IMR-90 (cell line): ENCODE measurements at regions not wholly inside any gene's neighbourhood (a gene's known extent, or its start where the extent isn't known, plus 50 kb on each side); places are given as distances from the start of the nearest gene placed in this dataset.

Experiments used
- ATAC-seq: fragments of 200-7000 bp; cut with Tn5 transposase; 2 replicates; pipeline ENCODE4 v1.9.1; 2020; ENCODE audit warnings: low read depth, mild to moderate bottlenecking, moderate library complexity
- BruUV-seq: library from RNA; stranded (reverse); fragments of 400-500 nt; replicated peaks from 2 replicates; lab custom pipeline; 2021; lab: Mats Ljungman, UMichigan
- CTCF ChIA-PET: fragments of 300-600 bp; formaldehyde crosslinking; extraction: SDS; loops from one replicate; lab custom pipeline; 2021; ENCODE audit warnings: antibody characterized with exemption; lab: Yijun Ruan, JAX
- POLR2A ChIA-PET: fragments of 300-600 bp; sonication (Branson Sonifier 250); formaldehyde crosslinking; loops from one replicate; lab custom pipeline; 2022; ENCODE audit warnings: antibody characterized with exemption; ENCODE audit not compliant: unreplicated experiment; lab: Charles Lee
- DNase-seq: peaks from one replicate; pipeline ENCODE4 v3.0.0; 2013
- H2AFZ ChIP-seq: replicated peaks from 2 replicates; pipeline ENCODE3; 2013; ENCODE audit warnings: low read length, mild to moderate bottlenecking; ENCODE audit not compliant: poor library complexity
- H2AK5ac ChIP-seq: 2 replicates; pipeline ENCODE4 v1.6.1; 2013; ENCODE audit warnings: low read depth, low read length, inconsistent platforms
- H2AK9ac ChIP-seq: replicated peaks from 2 replicates; pipeline ENCODE3; 2013; ENCODE audit warnings: mild to moderate bottlenecking, low read depth, low read length, moderate library complexity; ENCODE audit not compliant: poor library complexity
- H2BK120ac ChIP-seq: 2 replicates; pipeline ENCODE4 v1.6.1; 2013; ENCODE audit warnings: low read depth, low read length, inconsistent platforms
- H2BK15ac ChIP-seq: 3 replicates; pipeline ENCODE4 v1.6.1; 2013; ENCODE audit warnings: low read depth, low read length, inconsistent platforms
- H2BK20ac ChIP-seq: 2 replicates; pipeline ENCODE4 v1.6.1; 2013; ENCODE audit warnings: low read depth, mild to moderate bottlenecking, inconsistent platforms, low read length, moderate library complexity
- H2BK5ac ChIP-seq: 2 replicates; pipeline ENCODE4 v1.6.1; 2013; ENCODE audit warnings: mild to moderate bottlenecking, low read depth, low read length, inconsistent platforms; ENCODE audit not compliant: poor library complexity, severe bottlenecking
- H3K14ac ChIP-seq: replicated peaks from 2 replicates; pipeline ENCODE4 v1.6.1; 2013; ENCODE audit warnings: low read depth, low read length, inconsistent platforms
- H3K18ac ChIP-seq: 2 replicates; pipeline ENCODE4 v1.6.1; 2013; ENCODE audit warnings: low read depth, low read length, control low read depth
- H3K23ac ChIP-seq: 2 replicates; pipeline ENCODE4 v1.6.1; 2013; ENCODE audit warnings: low read depth, low read length, inconsistent platforms
- H3K27ac ChIP-seq: 2 replicates; pipeline ENCODE4 v1.5.1; 2013; ENCODE audit warnings: mild to moderate bottlenecking, control low read depth, low read length; ENCODE audit not compliant: insufficient read depth
- H3K27me3 ChIP-seq: 2 replicates; pipeline ENCODE4 v1.6.1; 2013; ENCODE audit warnings: low read length; ENCODE audit not compliant: control insufficient read depth, insufficient read depth
- H3K36me3 ChIP-seq: 2 replicates; pipeline ENCODE4 v1.6.1; 2013; ENCODE audit warnings: low read length, mixed read lengths; ENCODE audit not compliant: control insufficient read depth, insufficient read depth
- H3K4ac ChIP-seq: 2 replicates; pipeline ENCODE4 v1.6.1; 2013; ENCODE audit warnings: low read depth, low read length, inconsistent platforms
- H3K4me1 ChIP-seq: 2 replicates; pipeline ENCODE4 v1.6.1; 2013; ENCODE audit warnings: low read length, mixed read lengths; ENCODE audit not compliant: control insufficient read depth, insufficient read depth
- H3K4me2 ChIP-seq: 2 replicates; pipeline ENCODE4 v1.6.1; 2013; ENCODE audit warnings: low read depth, mild to moderate bottlenecking, control low read depth, low read length, moderate library complexity
- H3K4me3 ChIP-seq: 2 replicates; pipeline ENCODE4 v1.5.1; 2013; ENCODE audit warnings: low read depth, mild to moderate bottlenecking, control low read depth, low read length, moderate library complexity; ENCODE audit not compliant: insufficient read depth
- H3K56ac ChIP-seq: 2 replicates; pipeline ENCODE4 v1.6.1; 2013; ENCODE audit warnings: low read length, inconsistent platforms; ENCODE audit not compliant: insufficient read depth; ENCODE audit errors: extremely low read depth
- H3K79me1 ChIP-seq, 2 experiments: 2 replicates each; pipeline ENCODE4 v1.6.1; 2013; ENCODE audit warnings: low read length in 2 of 2, inconsistent platforms in 1 of 2, low read depth in 1 of 2
- H3K9ac ChIP-seq: 2 replicates; pipeline ENCODE4 v1.6.1; 2013; ENCODE audit warnings: low read depth, low read length, control low read depth
- H3K9me1 ChIP-seq: 2 replicates; pipeline ENCODE4 v1.6.1; 2013; ENCODE audit warnings: low read length, inconsistent platforms; ENCODE audit not compliant: insufficient read depth
- H3K9me3 ChIP-seq: 2 replicates; pipeline ENCODE4 v1.6.1; 2013; ENCODE audit warnings: low read length; ENCODE audit not compliant: control insufficient read depth, insufficient read depth
- H4K20me1 ChIP-seq: 2 replicates; pipeline ENCODE4 v1.6.1; 2013; ENCODE audit warnings: low read length, inconsistent platforms; ENCODE audit not compliant: insufficient read depth
- H4K5ac ChIP-seq: 2 replicates; pipeline ENCODE4 v1.6.1; 2013; ENCODE audit warnings: mild to moderate bottlenecking, low read depth, low read length, control low read depth
- H4K8ac ChIP-seq, 2 experiments: 2 replicates each; pipeline ENCODE4 v1.6.1; 2013; ENCODE audit warnings: low read depth in 2 of 2, low read length in 2 of 2, control low read depth in 1 of 2, inconsistent platforms in 1 of 2
- H4K91ac ChIP-seq: 2 replicates; pipeline ENCODE4 v1.6.1; 2013; ENCODE audit warnings: low read depth, low read length, inconsistent platforms; ENCODE audit not compliant: insufficient read depth
- BHLHE40 ChIP-seq: fragments of 150-350 bp; IDR thresholded peaks from 2 replicates; pipeline ENCODE4 v1.6.1; 2016; ENCODE audit warnings: mild to moderate bottlenecking, low read depth, low read length
- CEBPB ChIP-seq: IDR thresholded peaks from 2 replicates; pipeline ENCODE4 v1.6.1; 2012; ENCODE audit warnings: low read depth, low read length, improper control_type of control experiment
- CHD1 ChIP-seq: IDR thresholded peaks from 2 replicates; pipeline ENCODE4 v1.6.1; 2012; ENCODE audit warnings: low read depth, low read length, improper control_type of control experiment
- ELK1 ChIP-seq: fragments of 150-350 bp; IDR thresholded peaks from 2 replicates; pipeline ENCODE4 v1.6.1; 2016; ENCODE audit warnings: low read depth, mild to moderate bottlenecking, low read length, moderate library complexity, borderline replicate concordance
- MXI1 ChIP-seq: IDR thresholded peaks from 2 replicates; pipeline ENCODE4 v1.6.1; 2012; ENCODE audit warnings: low read depth, mild to moderate bottlenecking, low read length, moderate library complexity, borderline replicate concordance
- NFE2L2 ChIP-seq: fragments of 150-350 bp; IDR thresholded peaks from 2 replicates; pipeline ENCODE4 v1.6.1; 2016; ENCODE audit warnings: low read depth, mild to moderate bottlenecking, low read length
- POLR2A ChIP-seq: IDR thresholded peaks from 2 replicates; pipeline ENCODE4 v1.6.1; 2012; ENCODE audit warnings: mild to moderate bottlenecking, low read depth, low read length
- RAD21 ChIP-seq: IDR thresholded peaks from 2 replicates; pipeline ENCODE4 v1.6.1; 2012; ENCODE audit warnings: low read length, improper control_type of control experiment
- RCOR1 ChIP-seq: IDR thresholded peaks from 2 replicates; pipeline ENCODE4 v1.6.1; 2012; ENCODE audit warnings: mild to moderate bottlenecking, low read length, improper control_type of control experiment; ENCODE audit not compliant: insufficient replicate concordance
- RFX5 ChIP-seq: IDR thresholded peaks from 2 replicates; pipeline ENCODE4 v1.8.0; 2012; ENCODE audit warnings: low read depth, mild to moderate bottlenecking, low read length, moderate library complexity
- USF2 ChIP-seq: fragments of 150-350 bp; IDR thresholded peaks from 2 replicates; pipeline ENCODE4 v1.6.1; 2017; ENCODE audit warnings: mild to moderate bottlenecking, antibody characterized with exemption, low read length, low read depth
- WGBS, 2 experiments: methylation state at CpG; one replicate each; pipeline versions ENCODE4 v1.1.5 to v1.1.7; 2013; ENCODE audit warnings: missing lambda C conversion rate in 2 of 2; ENCODE audit not compliant: insufficient read length in 1 of 2; ENCODE audit errors: extremely low coverage in 2 of 2; 5-methylcytosine and 5-hydroxymethylcytosine counted together
- dilution Hi-C: fragments of 300-500 bp; cut with HindIII; formaldehyde crosslinking; loops from one replicate; pipeline ENCODE4 v1.14.3; 2018; ENCODE audit warnings: low sequenced_read_pairs; ENCODE audit not compliant: unreplicated experiment
- in situ Hi-C: fragments of 300-500 bp; cut with MboI; formaldehyde crosslinking; loops from 3 replicates; pipeline ENCODE4 v1.14.3; 2019; ENCODE audit warnings: low sequenced_read_pairs, inconsistent platforms, mixed read lengths
- intact Hi-C: fragments of 100-400 bp; cut with micrococcal nuclease; formaldehyde crosslinking; loops from 2 replicates; pipeline ENCODE4 v1.10.0; 2022

DNA sequence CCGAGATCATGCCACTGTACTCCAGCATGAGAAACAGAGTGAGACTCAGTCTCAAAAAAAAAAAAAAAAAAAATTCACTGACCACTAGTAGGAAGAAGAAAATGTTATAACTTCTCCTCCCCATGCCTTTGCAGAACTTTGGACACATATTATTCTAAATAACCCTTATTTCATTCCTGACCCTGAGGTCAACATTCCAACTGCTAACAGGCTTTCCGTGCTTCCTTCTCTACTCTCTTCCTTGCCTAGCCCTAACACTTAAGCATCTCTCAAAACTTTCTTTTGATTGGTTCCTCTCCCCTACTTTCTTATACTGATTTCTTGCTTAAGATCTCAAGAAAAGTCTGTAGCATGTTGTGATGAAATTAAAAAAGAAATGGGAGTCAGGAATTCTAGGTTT lies 146.8 kb downstream of the MEX3B start:
- H3K4me2 ChIP-seq, result no peak overlapping the region
- intact Hi-C loops, result no loop called here
- H3K4ac ChIP-seq, result no peak overlapping the region; the same call in 1 of the 2 replicates
- H2AK9ac ChIP-seq, result no peak overlapping the region
- no peak overlapping the region for H2BK5ac ChIP-seq
- H2BK15ac ChIP-seq, result no peak overlapping the region
- H3K36me3 ChIP-seq, result no peaks in the 10 kb centered on the region
- 0 out of 4 replicates have a peak overlapping the region, but pooled peaks of 1 of the 2 experiments have one; percentile 9 for H4K8ac ChIP-seq
- WGBS, 2 experiments, result no CpG with 5 or more reads among the region's 2 CpGs
- no peaks in the 10 kb centered on the region for H4K20me1 ChIP-seq
- no peaks in the 10 kb centered on the region for H3K79me1 ChIP-seq
- H2AFZ ChIP-seq, result no peak overlapping the region
- TF ChIP-seq CHD1 (no peak), CEBPB (no peak), MXI1 (no peak), RCOR1 (no peak), NFE2L2 (no peak), RAD21 (no peak), RFX5 (no peak), USF2 (no peak), BHLHE40 (no peak), POLR2A (no peak), ELK1 (no peak)
- CTCF ChIA-PET, result interaction anchor here (1.4 to 1.8 kb wide), 2 partner anchors 9 to 11 kb away, joined by 3 to 6 read pairs; no protein-coding TSS in a partner anchor
- no peak overlapping the region for H3K4me3 ChIP-seq
- dilution Hi-C loops, result no loop called here
- 0 out of 2 replicates have a peak overlapping the region, but pooled peaks have one; percentile 51 for H2BK120ac ChIP-seq
- H4K91ac ChIP-seq, result peak overlapping the region; percentile 45; the same call in 1 of the 2 replicates
- H3K9me1 ChIP-seq, result no peaks in the 10 kb centered on the region; the same call in none of the 2 replicates
- H3K27ac ChIP-seq, result no peak overlapping the region
- BruUV-seq, result no TSS peak
- no peak overlapping the region for H2AK5ac ChIP-seq
- H3K56ac ChIP-seq, result no peak overlapping the region
- no peak overlapping the region for H3K14ac ChIP-seq
- H3K9me3 ChIP-seq, result no peaks in the 10 kb centered on the region
- H3K18ac ChIP-seq, result no peak overlapping the region
- in situ Hi-C loops, result loop anchor here (10.0 kb wide), 1 partner anchor 146 kb away; the partner anchor contains the start of gene MEX3B
- no peaks in the 10 kb centered on the region for H3K27me3 ChIP-seq
- no peak overlapping the region for H3K9ac ChIP-seq
- H3K4me1 ChIP-seq, result peaks cover 6% of the 10 kb centered on the region
- H3K23ac ChIP-seq, result no peak overlapping the region
- peak overlapping the region; percentile 12; the same call in 1 of the 2 replicates for H2BK20ac ChIP-seq
- ATAC-seq (no peak), DNase-seq (no peak)
- H4K5ac ChIP-seq, result no peak overlapping the region
- POLR2A ChIA-PET, result no interaction called here
